SW480 (cell line): ENCODE measurements at regions not wholly inside any gene's neighbourhood (a gene's known extent, or its start where the extent isn't known, plus 50 kb on each side); places are given as distances from the start of the nearest gene placed in this dataset.
"Not testable (repeated sequence)": the region's sequence is repeated elsewhere in the genome, so short reads cannot be mapped to it uniquely, and the experiment has no call there.

Source experiments
- DNase-seq: peaks from one replicate; pipeline ENCODE4 v3.0.0-alpha.2; 2016; ENCODE audit warnings: low spot score

GRCh38 chr1:199044191-199044590 lies 405.4 kb downstream of the PTPRC start:
- no peak for DNase-seq

- DNase-seq, result no peak
These were observed 407.8 kb downstream of the PTPRC start for GRCh38 chr1:199046618-199047017.

GRCh38 chr1:199054694-199055093 lies 415.9 kb downstream of the PTPRC start:
- DNase-seq, result no peak

GRCh38 chr1:199057322-199057721 lies 418.5 kb downstream of the PTPRC start:
- no peak for DNase-seq

GRCh38 chr1:199058281-199058680 lies 419.4 kb downstream of the PTPRC start:
- DNase-seq, result no peak

- no peak for DNase-seq
These were observed 426.1 kb downstream of the PTPRC start for GRCh38 chr1:199064971-199065370.

GRCh38 chr1:199067483-199067882 lies 428.6 kb downstream of the PTPRC start:
- no peak for DNase-seq

- no peak for DNase-seq
These were observed 432.2 kb downstream of the PTPRC start for GRCh38 chr1:199071080-199071479.

- no peak for DNase-seq
These were observed 434.3 kb downstream of the PTPRC start for GRCh38 chr1:199073166-199073565.

- DNase-seq, result no peak
These were observed 437.0 kb downstream of the PTPRC start for GRCh38 chr1:199075792-199076191.

GRCh38 chr1:199079994-199080393 lies 441.2 kb downstream of the PTPRC start:
- DNase-seq, result no peak

- DNase-seq, result no peak
These were observed 442.9 kb downstream of the PTPRC start for GRCh38 chr1:199081739-199082138.

- DNase-seq, result no peak
These were observed 444.0 kb downstream of the PTPRC start for GRCh38 chr1:199082778-199083389.

GRCh38 chr1:199083680-199084079 lies 444.8 kb downstream of the PTPRC start:
- DNase-seq, result no peak

GRCh38 chr1:199084293-199084692 lies 445.5 kb downstream of the PTPRC start:
- no peak for DNase-seq

GRCh38 chr1:199085903-199086302 lies 447.1 kb downstream of the PTPRC start:
- no peak for DNase-seq

GRCh38 chr1:199087144-199087543 lies 448.3 kb downstream of the PTPRC start:
- no peak for DNase-seq

GRCh38 chr1:199089393-199090122 lies 450.7 kb downstream of the PTPRC start:
- DNase-seq, result no peak

GRCh38 chr1:199095628-199096027 lies 456.8 kb downstream of the PTPRC start:
- not testable (repeated sequence) for DNase-seq

GRCh38 chr1:199096591-199096990 lies 457.8 kb downstream of the PTPRC start:
- DNase-seq, result no peak

- no peak for DNase-seq
These were observed 459.6 kb downstream of the PTPRC start for GRCh38 chr1:199098468-199098867.

- no peak for DNase-seq
These were observed 462.3 kb downstream of the PTPRC start for GRCh38 chr1:199101139-199101538.

- DNase-seq, result no peak
These were observed 462.8 kb downstream of the PTPRC start for GRCh38 chr1:199101635-199102034.

- DNase-seq, result no peak
These were observed 463.4 kb downstream of the PTPRC start for GRCh38 chr1:199102239-199102638.
